ENCODE measurements at regions not wholly inside any gene's neighbourhood (a gene's known extent, or its start where the extent isn't known, plus 50 kb on each side); places are given as distances from the start of the nearest gene placed in this dataset.

- Mint-ChIP-seq H3K36me3 (ENCODE audit: unreplicated experiment) (no peaks in the 10 kb centered on the region), H3K27ac (ENCODE audit: unreplicated experiment) (no peak overlapping the region)
- no peak for DNase-seq
Observed at GRCh38 chr7:376306-377079, 86.5 kb downstream of the FOXL3 start.

DNA sequence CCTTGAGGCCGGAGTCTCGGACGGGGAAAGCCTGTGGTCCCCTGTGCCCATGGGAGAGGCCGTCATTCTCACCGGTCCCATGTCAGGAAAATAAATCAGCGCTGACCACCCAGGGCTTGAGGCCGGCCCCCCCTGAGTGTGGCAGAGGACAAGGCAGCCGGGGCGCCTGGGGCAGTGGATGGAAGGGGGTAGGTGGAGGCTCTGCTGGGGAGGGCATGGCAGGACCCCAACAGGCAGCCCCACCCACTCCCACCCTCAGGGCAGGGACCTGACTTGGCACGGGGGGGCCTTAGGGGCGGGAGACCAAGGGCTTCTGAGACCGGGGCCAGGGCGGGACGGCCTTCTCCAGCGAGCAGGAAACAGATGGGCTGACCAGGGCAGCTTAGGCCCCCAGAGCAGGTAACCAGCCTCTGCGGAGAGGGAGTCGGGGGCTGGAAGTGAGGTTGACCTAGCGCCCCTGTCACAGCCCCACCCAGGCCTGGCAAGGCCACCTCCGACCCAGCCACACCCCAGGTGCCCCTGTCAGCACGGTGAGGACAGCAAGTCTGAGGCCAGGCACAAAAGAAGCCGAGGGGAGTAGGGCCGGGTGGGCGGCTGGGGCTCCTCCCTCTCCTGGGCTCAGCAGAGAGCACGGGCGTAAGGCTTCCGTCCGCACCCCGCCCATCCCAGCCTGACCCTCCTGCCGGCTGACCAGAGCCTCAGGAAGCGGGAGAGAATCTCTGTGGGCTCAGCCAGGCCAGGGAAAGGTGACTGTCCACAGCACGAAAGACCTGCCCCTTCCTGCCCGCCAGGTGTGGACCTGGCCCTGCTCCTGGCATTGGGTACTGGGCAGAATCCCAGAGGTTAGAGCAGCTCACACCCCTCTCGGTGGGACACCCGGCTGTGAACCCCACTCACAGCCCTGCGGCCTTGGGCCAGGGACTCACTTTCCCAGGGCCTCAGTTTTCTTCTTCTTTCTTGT is 87.4 kb downstream of the FOXL3 start:
- H3K27ac Mint-ChIP-seq (ENCODE audit: unreplicated experiment), result no peak overlapping the region

More at GRCh38 chr7:376306-377079, 86.5 kb downstream of the FOXL3 start:
- H3K4me3 Mint-ChIP-seq (ENCODE audit: unreplicated experiment), result no peak overlapping the region
- no peaks in the 10 kb centered on the region for H3K4me1 Mint-ChIP-seq (ENCODE audit: low read depth, unreplicated experiment)
- H3K27me3 Mint-ChIP-seq (ENCODE audit: unreplicated experiment), result peaks cover 6% of the 10 kb centered on the region
- H3K9me3 Mint-ChIP-seq (ENCODE audit: unreplicated experiment), result peaks cover 4% of the 10 kb centered on the region
- TF ChIP-seq, protein P1, sequence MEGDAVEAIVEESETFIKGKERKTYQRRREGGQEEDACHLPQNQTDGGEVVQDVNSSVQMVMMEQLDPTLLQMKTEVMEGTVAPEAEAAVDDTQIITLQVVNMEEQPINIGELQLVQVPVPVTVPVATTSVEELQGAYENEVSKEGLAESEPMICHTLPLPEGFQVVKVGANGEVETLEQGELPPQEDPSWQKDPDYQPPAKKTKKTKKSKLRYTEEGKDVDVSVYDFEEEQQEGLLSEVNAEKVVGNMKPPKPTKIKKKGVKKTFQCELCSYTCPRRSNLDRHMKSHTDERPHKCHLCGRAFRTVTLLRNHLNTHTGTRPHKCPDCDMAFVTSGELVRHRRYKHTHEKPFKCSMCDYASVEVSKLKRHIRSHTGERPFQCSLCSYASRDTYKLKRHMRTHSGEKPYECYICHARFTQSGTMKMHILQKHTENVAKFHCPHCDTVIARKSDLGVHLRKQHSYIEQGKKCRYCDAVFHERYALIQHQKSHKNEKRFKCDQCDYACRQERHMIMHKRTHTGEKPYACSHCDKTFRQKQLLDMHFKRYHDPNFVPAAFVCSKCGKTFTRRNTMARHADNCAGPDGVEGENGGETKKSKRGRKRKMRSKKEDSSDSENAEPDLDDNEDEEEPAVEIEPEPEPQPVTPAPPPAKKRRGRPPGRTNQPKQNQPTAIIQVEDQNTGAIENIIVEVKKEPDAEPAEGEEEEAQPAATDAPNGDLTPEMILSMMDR (IDR thresholded peaks at IDR 0.05; ENCODE audit: partially characterized antibody, unreplicated experiment), result no peak

DNA sequence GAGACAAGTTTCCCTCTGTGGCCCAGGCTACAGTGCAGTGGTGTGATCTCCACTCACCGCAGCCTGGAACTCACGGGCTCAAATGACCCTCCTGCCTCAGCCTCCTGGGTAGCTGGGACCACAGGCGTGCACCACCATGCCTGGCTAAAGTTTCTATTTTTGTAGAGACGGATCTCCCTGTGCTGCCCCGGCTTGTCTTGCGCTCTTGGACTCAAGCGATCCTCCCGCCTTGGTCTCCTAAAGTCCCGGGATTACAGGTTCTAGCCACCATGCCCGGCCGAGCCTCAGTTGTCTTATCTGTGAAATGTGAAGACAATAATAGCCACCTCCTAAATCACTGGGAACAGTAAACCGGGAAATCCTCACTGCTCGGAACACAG is 88.1 kb downstream of the FOXL3 start:
- Mint-ChIP-seq H3K27ac (ENCODE audit: unreplicated experiment) (peak overlapping the region; percentile 17), H3K4me3 (ENCODE audit: unreplicated experiment) (no peak overlapping the region), H3K9me3 (ENCODE audit: unreplicated experiment) (peaks cover 4% of the 10 kb centered on the region), H3K4me1 (ENCODE audit: low read depth, unreplicated experiment) (no peaks in the 10 kb centered on the region), H3K36me3 (ENCODE audit: unreplicated experiment) (no peaks in the 10 kb centered on the region), H3K27me3 (ENCODE audit: unreplicated experiment) (peaks cover 6% of the 10 kb centered on the region)
- TF ChIP-seq, protein P1 (IDR thresholded peaks at IDR 0.05; ENCODE audit: partially characterized antibody, unreplicated experiment), result no peak
- DNase-seq, result no peak

More for the DNA sequence above, 87.4 kb downstream of the FOXL3 start:
- Mint-ChIP-seq H3K27me3 (ENCODE audit: unreplicated experiment) (peaks cover 6% of the 10 kb centered on the region), H3K4me3 (ENCODE audit: unreplicated experiment) (no peak overlapping the region), H3K4me1 (ENCODE audit: low read depth, unreplicated experiment) (no peaks in the 10 kb centered on the region), H3K36me3 (ENCODE audit: unreplicated experiment) (no peaks in the 10 kb centered on the region), H3K9me3 (ENCODE audit: unreplicated experiment) (peaks cover 4% of the 10 kb centered on the region)
- no peak for DNase-seq
- TF ChIP-seq, protein P1 (IDR thresholded peaks at IDR 0.05; ENCODE audit: partially characterized antibody, unreplicated experiment), result no peak

GRCh38 chr7:378551-379455 is 88.8 kb downstream of the FOXL3 start:
- TF ChIP-seq, protein P1 (IDR thresholded peaks at IDR 0.05; ENCODE audit: partially characterized antibody, unreplicated experiment), result no peak
- H3K36me3 Mint-ChIP-seq (ENCODE audit: unreplicated experiment), result no peaks in the 10 kb centered on the region
- H3K4me3 Mint-ChIP-seq (ENCODE audit: unreplicated experiment), result no peak overlapping the region
- H3K27ac Mint-ChIP-seq (ENCODE audit: unreplicated experiment), result no peak overlapping the region
- peaks cover 6% of the 10 kb centered on the region for H3K27me3 Mint-ChIP-seq (ENCODE audit: unreplicated experiment)
- no peak for DNase-seq
- no peaks in the 10 kb centered on the region for H3K4me1 Mint-ChIP-seq (ENCODE audit: low read depth, unreplicated experiment)
- H3K9me3 Mint-ChIP-seq (ENCODE audit: unreplicated experiment), result peaks cover 4% of the 10 kb centered on the region

Data from glutamatergic neuron (in vitro differentiated cells).